ENCODE measurements at regions not wholly inside any gene's neighbourhood (a gene's known extent, or its start where the extent isn't known, plus 50 kb on each side); places are given as distances from the start of the nearest gene placed in this dataset.

DNA sequence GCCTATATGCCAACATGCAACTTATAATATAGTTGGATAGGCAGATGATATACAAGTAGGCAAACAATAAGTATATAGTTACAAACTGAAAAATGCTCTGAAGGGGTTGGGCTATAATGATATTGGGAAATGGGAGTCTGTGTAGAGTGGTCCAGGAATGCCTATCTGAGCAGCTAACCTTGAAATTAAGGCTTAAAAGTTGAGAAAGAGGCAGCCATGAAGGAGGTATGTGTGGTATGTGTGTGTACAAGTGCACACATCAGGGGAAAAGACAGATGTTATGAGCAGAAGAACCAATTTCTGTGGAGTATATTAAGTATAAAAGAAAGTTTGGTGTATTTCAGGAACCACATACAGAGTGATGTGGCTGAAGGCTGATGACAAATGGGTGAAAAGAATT lies 154.9 kb upstream of the PAPPA start:
- TF ChIP-seq, protein P1, sequence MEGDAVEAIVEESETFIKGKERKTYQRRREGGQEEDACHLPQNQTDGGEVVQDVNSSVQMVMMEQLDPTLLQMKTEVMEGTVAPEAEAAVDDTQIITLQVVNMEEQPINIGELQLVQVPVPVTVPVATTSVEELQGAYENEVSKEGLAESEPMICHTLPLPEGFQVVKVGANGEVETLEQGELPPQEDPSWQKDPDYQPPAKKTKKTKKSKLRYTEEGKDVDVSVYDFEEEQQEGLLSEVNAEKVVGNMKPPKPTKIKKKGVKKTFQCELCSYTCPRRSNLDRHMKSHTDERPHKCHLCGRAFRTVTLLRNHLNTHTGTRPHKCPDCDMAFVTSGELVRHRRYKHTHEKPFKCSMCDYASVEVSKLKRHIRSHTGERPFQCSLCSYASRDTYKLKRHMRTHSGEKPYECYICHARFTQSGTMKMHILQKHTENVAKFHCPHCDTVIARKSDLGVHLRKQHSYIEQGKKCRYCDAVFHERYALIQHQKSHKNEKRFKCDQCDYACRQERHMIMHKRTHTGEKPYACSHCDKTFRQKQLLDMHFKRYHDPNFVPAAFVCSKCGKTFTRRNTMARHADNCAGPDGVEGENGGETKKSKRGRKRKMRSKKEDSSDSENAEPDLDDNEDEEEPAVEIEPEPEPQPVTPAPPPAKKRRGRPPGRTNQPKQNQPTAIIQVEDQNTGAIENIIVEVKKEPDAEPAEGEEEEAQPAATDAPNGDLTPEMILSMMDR (conservative IDR thresholded peaks at IDR 0.05; ENCODE audit: low read length), result no peak
- TF ChIP-seq EZH2phosphoT487 (IDR thresholded peaks at IDR 0.05; ENCODE audit: borderline replicate concordance), result no peak

Data from Loucy (cell line).